ENCODE measurements at regions not wholly inside any gene's neighbourhood (a gene's known extent, or its start where the extent isn't known, plus 50 kb on each side); places are given as distances from the start of the nearest gene placed in this dataset.

DNA sequence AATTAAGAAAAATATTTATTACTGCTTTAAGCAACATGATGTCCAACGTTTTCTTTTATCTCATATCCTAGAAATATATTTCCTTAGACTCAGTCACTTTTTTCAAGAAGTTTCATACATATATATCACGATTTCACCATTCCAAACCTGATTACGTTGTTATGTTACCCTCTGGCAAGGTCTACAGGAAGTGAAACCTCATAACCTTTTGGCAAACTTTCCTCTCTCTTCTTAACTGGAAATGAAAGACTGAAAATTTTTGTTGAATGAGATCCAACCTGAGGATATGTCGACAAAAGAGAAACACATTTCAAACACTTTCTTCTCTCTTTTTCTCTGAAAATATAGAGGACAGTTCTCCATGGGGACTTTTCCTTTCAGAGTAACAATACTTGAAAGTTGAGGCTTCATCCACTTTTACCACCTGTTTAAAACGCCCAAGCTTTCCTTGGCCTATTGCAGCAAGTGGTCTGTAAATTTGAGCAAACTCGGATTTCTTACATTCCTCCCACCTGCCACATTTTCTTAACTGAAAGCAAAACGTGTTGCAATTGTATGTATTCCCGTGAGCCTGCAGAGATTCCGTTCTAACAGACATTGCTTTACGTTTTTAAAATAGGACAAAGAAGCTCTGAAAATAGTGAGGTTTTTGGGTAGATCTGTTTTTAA is 298.1 kb downstream of the CETN3 start:
- TF ChIP-seq ZFP3 (CRISPR knock-in tag; IDR thresholded peaks at IDR 0.05) (no peak), GLIS3 (CRISPR knock-in tag; IDR thresholded peaks at IDR 0.05) (no peak), ZNF565 (CRISPR knock-in tag; conservative IDR thresholded peaks at IDR 0.05; ENCODE audit: low read depth) (no peak), TOX (CRISPR knock-in tag; IDR thresholded peaks at IDR 0.05; ENCODE audit: borderline replicate concordance) (no peak), ISL1 (CRISPR knock-in tag; IDR thresholded peaks at IDR 0.05) (no peak)
- TF ChIP-seq, protein P1, sequence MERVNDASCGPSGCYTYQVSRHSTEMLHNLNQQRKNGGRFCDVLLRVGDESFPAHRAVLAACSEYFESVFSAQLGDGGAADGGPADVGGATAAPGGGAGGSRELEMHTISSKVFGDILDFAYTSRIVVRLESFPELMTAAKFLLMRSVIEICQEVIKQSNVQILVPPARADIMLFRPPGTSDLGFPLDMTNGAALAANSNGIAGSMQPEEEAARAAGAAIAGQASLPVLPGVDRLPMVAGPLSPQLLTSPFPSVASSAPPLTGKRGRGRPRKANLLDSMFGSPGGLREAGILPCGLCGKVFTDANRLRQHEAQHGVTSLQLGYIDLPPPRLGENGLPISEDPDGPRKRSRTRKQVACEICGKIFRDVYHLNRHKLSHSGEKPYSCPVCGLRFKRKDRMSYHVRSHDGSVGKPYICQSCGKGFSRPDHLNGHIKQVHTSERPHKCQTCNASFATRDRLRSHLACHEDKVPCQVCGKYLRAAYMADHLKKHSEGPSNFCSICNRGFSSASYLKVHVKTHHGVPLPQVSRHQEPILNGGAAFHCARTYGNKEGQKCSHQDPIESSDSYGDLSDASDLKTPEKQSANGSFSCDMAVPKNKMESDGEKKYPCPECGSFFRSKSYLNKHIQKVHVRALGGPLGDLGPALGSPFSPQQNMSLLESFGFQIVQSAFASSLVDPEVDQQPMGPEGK (CRISPR knock-in tag; IDR thresholded peaks at IDR 0.05; ENCODE audit: borderline replicate concordance): no peak
